HK-2 (cell line): ENCODE measurements at regions not wholly inside any gene's neighbourhood (a gene's known extent, or its start where the extent isn't known, plus 50 kb on each side); places are given as distances from the start of the nearest gene placed in this dataset.
A peak's percentile ranks its signal among the peaks of the same experiment; 100 is the strongest.
"Not testable (repeated sequence)": the region's sequence is repeated elsewhere in the genome, so short reads cannot be mapped to it uniquely, and the experiment has no call there.

Experiments used
- DNase-seq: peaks from one replicate; pipeline ENCODE4 v3.0.0-alpha.2; 2018; ENCODE audit not compliant: unreplicated experiment

DNA sequence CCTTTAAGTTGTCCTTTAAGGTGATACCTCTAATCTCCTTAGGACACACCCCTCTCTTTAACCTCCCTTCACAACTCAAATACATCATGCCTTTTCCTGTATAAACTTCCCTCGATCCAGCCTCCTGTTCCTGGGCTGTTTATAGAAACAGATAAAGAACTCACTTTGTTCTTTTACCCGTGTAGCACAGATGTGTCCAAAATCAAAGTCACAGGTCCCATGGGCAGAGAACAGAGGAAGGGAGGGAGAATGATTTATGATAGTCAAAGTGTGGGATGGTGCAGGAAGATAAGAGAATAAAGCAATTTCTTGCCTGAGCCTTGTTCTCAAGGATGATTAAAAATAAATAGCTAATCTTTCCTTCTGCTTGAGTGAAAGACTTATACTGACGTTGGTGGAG lies 50.3 kb upstream of the CABCOCO1 start:
- DNase-seq: no peak

DNA sequence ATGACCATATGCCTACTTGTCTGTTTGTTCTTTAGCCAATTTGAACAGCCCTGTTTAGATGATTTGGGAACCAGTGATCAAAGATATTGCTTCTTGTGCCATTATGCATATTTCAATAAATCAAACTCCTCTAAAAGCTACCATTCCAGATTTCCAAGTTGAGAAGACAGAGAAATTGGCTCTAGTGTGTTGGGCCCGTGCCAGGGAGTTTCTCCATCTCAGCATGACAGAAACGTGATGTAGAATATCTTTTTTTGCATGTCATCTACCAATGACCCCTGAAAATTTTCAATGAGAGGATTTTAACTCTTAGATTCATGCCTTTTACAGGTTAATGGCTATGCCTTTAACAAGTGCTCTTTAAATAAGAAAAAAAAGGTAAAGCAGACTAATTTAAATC lies 50.7 kb upstream of the CABCOCO1 start:
- no peak for DNase-seq

DNA sequence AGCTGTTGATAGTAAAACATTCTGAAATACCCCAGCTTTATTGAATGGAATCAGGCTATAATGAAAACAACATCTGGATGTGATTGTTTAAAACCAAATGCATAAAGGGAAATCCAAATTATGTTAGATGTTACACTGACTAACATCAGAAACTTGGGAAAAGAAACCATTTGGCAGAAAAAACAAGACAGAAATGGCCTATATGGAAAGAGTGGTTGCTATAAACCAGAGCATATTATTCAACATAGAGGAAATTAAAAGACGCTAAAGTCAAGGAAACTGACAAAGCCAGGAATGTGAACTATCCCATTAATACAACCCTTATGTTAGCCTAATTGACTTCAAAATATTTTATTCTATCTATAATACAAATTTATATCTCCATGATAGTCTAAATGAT lies 53.0 kb upstream of the CABCOCO1 start:
- DNase-seq: no peak

DNA sequence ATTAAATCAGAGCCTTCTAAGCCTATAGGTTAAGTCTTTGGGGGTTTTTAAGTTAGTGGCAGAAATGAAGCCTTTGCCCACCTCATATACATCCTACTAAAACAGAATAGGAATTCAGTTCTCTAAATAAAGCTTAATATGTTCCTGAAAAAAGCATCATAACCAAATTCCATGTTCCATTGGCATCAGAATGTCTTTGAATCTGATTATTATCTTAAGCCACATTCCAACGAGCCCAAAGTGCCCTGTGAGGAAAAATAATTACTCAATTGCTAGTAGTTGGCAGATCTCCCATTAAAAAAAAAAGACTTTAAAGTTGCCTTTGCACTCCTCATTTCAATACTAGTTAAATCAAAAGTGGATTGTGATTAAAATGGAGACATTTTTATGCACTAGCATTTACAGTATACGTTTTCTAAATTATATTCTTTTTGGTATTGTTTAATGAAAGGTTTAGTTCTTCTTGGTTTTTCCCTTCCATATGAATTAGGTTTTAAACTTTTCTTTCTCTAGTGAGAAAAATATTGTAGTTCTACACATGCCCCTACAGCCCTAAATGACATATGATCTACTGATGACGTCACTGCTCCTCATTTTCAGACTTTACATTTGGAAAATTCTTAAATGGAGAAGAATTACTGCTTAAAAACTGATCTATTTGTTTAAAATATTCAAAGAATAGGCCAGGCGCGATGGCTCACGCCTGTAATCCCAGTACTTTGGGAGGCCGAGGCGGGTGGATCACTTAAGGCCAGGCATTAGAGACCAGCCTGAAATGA lies 54.3 kb upstream of the CABCOCO1 start:
- no peak for DNase-seq

DNA sequence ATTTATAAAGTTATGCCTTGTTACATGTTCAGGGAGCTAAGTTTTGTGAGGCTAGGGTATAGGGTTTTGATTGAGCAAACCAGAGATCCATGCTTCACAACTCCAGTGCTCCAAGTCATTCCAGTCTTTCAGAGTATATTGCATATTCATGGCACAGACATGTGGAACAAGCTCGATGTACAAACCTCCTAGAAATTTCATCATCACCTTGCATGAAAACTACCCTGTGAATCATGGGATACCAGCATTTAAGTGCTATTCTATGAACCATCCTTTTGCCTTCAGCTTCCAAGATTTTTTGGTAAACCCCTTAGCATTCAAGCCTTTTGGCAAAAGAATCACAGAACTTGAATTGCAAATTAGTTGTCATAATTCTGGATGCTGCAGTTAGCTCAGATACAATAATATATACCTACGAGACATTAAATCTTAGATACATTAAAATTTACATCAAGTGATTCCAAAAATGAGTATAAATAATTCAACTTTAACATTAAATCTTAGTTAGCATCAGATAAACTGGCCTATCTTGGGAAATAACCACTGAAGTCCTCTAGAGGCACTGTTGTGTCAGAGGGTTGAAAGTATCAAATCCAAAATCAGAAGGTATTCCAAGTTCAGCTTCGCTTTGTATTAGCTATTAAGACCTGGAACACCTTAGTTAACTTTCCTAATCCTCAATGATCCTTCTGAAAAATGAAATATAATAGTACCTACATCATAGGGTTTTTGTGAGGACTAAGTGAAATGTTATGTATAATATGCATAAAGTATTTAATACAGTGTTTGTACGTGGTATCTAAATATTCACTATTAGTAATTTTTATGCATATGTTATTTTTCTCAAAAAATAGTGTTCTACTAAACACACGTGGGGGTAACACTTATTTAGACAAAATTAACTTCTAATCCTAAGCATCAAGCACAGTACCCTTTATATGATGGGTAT lies 55.5 kb upstream of the CABCOCO1 start:
- DNase-seq: no peak

DNA sequence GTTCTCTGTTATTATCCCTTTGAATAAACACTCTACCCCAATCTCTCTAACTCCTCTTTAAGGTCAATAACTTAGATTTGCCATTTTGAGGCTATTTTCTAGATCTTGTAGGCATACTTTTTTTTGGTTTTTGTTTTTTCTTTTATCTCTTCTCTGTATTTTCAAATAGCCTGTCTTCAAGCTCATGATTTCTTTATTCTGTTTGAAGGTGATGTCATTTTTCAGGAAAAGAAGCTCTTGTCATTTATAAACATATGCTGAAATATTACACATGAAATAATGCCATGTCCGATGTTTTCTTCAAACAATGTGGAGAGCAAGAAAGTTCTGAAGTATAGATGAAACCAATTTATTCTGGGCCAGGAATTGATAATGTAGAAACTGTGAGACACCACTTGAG lies 57.5 kb upstream of the CABCOCO1 start:
- no peak for DNase-seq

DNA sequence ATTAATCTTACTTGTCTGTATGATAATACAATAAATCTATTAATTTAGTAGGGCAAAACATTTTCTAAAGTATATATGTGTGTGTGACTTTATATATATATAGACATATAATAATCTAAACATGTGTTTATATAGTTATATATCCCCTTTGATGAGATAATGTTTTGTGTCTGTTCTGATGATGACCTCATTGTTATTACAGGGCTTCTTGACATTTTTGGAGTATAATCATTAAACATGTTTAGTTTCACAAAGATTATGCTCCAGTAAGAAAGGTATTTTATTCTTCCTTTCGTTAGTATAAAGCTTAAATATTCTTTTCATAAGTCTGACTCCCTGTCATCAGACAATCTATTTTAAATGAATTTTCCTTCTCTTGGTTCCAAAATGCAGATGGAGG lies 62.3 kb upstream of the CABCOCO1 start:
- DNase-seq: no peak

DNA sequence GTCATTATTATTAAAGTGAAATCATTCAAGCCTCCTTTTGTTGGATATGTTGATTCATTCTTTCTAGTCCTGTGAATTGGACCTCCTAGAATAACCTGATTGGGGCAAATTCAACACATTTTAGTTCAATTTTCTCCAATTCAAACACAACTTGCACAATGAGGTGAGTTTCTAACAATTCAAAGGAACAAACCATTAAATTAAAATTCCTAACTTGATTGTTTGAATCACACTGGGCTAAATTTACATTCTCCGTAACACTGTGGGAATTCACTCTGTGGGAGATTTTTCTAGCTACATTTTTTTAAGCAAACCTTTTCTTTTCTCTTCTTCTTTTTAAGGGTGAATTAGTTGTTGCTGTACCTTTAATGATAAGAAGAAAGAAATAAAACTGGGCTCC lies 68.3 kb upstream of the CABCOCO1 start:
- DNase-seq: no peak

DNA sequence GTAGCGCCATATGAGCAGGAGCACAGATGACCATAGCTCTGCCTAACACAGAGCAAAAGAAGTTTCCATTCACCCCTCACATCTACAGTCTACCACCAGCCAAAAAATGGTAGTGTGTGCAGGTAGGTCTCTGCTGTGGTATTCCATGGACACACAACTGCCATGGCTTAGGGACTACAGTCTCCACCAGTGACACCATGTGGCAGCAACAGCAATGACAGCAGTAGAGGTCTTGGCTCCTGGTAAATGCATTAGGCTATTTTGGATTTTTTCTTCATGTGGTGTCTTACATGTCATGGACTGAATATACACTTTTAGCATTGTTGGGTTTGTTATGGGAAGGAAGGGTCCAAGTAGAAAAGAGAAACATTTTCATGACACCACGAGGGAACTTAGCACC lies 70.1 kb upstream of the CABCOCO1 start:
- peak; percentile 17 for DNase-seq

DNA sequence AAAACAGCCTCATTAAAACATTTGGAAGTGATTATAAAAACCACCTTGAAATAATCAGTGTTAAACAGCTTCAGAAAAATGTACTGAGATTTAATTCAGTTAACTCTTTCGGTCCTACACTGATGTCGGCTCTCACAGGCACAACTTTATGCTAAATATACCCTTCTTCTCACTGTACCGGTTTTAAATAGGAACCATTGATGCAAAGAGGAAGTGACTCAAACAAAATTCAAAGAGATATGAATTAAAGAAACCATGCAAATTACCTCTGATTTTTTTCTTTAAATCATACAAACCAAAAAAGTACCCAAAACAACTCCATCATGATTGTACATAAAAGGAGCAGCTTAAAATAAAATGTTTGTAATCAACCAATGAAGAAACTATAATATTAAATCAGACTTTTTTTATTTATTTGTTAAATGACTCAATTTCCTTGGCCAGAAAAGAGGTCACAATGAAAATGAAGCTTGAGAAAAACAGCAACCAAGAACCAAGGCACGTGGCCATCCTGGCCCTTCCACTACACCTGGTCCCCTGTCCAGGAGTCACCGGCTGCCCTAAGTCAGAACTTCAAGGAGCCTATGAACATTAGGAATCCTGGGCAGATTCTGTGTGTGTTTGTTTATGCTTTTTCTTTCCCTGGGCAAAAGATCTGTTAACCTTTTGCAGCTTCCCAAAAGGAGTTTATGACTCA lies 73.0 kb upstream of the CABCOCO1 start:
- no peak for DNase-seq

DNA sequence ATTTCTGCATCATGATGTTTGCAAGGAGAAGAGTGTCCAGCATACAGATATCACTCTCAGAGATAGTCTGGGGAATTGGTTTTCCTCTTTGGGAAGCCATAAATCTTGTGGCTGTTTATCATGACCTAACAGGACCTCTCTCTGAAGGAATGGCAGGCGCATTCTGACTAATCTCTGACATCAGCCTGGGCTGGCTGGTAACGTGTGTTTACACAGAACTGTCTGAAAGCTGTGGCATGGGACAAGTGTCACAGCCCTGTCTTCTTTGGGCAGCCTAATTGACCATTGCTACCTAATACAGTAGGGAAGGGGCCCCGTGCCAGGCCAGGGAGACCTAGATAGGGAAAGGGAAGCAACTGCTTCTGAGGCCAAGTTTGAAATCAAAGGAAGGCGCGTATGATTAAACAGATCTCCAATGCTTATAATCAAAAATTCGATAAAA lies 73.9 kb upstream of the CABCOCO1 start:
- DNase-seq: no peak

DNA sequence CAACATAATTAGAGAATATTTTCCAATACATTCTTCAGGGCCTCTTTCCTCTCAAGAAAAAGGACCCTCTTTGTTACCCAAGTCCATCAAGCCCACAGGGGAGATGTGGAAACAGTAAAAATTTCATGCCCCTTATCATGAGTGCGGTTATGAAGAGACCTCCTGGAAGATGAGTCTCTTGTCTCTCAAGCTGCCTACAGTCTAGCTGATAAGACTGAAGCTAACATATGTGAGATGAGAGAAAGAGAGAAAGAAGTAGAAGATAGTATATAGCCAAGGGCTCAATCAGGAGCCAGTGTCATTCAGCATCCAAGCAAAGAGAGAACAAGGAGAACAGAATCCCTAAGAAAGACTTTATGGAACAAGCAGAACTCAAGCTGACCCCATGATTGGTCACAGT lies 75.9 kb upstream of the CABCOCO1 start:
- DNase-seq: no peak

DNA sequence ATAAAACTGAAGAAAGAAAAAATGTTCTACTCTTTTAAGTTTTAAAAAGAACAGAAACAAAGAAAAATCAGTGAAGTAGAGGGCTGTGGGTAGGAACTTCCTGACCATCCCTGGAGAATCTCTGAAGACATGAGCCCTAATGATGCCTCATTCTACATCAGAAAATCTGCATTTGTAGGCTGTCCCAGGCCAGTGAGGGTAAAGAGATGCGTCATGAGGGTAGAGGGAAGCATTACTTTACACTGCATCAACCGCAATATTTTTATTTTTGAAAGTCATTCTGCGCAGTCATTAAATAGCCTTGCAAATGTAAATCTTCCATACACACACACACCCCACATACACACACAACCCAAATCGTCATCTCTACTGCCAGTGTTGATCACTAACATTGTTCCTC lies 82.1 kb upstream of the CABCOCO1 start:
- no peak for DNase-seq

DNA sequence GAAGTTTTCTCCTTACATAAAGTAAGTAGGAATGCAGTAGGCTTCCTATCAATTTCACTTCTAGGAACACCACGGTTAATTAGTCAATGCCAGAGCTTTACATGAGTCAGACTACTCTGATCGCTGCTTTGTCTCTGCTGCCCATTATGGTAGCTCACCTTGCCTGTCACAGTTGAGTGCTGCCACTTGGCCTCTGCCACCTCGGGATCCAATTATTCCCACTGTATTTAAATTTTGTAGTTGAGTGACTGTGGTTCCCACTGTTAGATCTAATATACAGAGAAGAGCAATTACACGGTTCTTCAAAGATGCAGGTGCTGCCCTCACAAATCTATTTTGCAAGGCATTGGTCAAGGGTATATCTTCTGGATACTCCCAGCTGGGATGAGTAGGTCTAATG lies 92.5 kb upstream of the CABCOCO1 start:
- DNase-seq: not testable (repeated sequence)

DNA sequence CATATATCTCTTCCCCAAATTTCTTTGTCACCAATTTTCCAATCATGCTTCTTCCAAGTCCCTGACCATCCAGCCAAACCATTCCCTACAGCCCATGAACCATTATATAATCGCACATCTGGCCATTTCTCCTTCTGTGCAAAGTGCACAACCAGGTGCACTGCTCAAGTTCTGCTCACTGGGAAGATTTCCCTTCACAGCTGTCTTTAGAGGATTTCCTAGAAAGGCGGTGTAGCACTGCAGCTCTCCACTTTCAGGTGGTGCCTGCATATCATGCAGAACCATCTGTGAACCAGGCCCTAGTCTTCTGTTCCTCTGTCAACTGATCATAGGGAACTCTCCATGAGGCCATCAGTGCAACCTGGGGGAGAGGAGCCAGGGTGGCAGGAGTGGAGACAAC lies 95.0 kb upstream of the CABCOCO1 start:
- no peak for DNase-seq

DNA sequence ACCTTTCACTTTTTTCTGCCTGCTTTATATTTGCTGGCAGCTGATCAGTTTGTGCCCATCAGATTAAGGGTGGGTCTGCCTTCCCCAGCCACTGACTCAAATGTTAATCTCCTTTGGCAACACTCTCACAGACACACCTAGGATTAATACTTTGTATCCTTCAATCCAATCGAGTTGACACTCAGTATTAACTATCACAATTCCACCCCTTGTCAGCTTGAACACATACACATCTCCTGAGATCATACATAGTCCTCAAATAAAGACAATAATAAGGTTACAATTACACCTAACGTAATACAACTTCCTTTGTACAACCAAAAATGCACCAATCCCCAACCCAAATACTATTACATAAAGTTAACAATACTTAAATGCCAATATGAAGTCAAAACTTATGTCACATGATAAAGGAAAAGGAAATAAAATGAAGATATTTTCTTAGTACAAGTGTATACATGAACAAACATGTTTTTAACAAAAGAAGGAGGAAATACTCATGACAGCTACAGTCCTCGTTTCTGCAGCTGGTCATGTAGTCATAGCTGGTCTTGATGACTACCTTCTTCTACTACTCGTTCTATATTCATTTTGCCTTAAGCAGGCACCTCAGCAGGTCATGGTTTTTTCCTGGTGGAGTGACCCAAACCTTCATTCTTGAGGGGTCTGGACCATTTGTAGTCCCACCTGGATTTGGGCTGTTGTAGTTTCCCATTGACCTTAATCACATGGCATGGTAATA lies 96.7 kb upstream of the CABCOCO1 start:
- DNase-seq: no peak

DNA sequence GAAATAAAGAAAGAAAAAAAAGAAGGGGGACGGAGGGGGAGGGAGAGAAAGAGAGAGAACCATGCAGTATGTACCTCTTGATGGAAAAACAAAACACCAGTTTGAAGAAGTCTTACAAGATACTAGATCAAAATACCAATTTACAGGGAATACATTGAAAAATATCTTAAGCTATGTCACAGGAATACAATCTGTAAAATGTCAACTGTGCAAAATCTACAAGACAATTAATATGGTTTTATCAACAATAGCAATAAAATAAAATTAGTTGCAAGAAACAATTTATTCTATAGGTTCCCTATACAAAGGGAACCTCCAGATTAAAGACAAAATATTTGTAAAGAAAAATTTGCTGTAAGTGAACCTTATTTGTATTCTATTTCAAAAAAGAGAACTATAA lies 98.3 kb upstream of the CABCOCO1 start:
- DNase-seq: no peak

DNA sequence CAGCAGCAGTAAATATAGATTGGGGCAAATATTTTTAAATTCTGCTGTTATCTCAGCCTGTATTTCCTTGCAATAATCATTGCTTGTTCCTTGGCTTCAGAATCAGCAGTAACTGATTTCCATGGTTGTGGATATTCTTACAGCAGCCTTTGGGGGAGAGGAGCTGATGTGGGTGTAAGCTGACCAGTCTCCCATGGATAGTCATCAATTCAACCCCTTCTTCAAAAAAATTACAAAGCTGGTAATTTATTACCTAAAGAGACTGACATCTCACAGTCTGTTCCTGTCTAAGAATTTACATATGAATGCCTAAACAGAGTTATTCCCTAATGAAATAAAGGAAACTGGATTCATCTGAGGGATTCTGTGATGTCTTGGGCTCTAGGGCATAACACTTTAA lies 103.1 kb upstream of the CABCOCO1 start:
- DNase-seq: no peak

DNA sequence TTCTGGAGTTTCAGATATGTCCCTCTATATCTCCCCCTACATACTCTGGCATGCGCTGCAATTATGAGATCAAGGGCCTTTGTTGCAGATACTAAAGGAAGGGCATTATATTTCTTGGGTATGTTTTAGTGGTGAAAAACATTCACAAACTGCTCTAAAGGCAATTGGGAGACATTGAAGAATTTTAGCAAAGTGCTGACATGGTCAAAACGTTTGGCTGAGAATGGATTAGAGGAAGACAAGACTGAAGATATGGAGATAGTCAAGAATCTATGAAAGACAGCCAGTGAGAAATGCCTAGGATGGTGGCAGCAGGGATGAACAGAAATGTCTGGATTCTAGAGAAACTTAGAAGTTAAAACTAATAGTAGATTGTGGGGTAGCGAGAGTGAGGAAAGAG lies 104.5 kb upstream of the CABCOCO1 start:
- no peak for DNase-seq

DNA sequence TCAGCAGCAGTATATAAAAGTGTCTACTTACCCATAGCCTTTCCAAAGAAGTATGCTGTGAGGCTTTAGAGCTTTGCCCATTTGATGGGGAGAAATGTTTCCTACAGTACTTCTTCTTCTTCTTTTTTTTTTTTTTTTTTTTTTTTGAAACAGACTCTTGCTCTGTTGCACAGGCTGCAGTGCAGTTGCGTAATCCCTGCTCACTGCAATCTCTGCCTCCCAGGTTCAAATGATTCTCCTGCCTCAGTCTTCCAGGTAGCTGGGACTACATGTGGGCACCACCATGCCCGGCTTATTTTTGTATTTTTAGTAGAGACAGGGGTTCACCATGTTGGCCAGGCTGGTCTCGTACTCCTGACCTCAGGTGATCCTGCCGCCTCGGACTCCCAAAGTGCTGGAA lies 101.7 kb upstream of the TMEM26 start:
- DNase-seq: no peak

DNA sequence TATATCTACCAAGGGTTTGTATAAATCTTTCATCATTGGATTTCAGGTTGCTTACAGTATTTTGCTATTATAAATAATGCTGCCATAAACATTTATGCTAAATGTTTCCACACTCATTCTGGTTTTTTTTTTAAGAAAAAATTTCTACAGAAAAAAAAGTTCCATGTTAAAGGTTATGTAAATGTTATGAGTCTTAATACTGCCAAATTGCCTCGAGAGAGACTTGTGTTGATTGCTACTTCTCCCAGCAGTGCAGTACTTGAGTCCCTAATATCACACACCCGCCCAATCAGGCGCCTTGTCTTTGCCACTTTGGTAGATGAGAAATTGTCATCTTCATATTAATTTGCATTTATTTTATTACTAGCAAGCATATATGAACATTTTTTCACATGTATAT lies 96.7 kb upstream of the TMEM26 start:
- no peak for DNase-seq

DNA sequence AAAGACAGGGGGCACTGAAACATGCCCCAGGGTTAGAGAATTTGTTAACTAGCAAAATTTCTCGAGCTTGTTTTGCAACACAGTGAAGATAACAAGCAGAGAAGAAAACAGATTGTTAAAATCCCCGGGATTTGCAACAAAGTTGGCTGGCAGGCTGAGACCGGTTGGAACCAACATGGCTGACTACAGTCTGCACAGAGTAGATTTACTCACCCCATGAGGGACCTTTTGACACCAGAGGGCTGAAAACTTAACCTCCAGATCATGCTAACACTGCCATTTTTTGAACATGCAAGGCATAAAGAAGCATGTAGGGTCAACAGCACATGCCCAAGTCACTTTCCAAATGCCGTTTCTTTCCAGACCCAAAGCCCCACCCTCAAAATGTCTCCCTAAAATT lies 95.2 kb upstream of the TMEM26 start:
- DNase-seq: no peak
